NCI-H82 treated with DMSO at 0.1 percent for 48 hours (cell line): ENCODE measurements at regions not wholly inside any gene's neighbourhood (a gene's known extent, or its start where the extent isn't known, plus 50 kb on each side); places are given as distances from the start of the nearest gene placed in this dataset.
"Not testable (repeated sequence)": the region's sequence is repeated elsewhere in the genome, so short reads cannot be mapped to it uniquely, and the experiment has no call there.

ENCODE experiments used
- DNase-seq: peaks from one replicate; lab custom pipeline; 2025; ENCODE audit not compliant: unreplicated experiment; lab: John Stamatoyannopoulos, UW

GRCh38 chr6:97885325-97885724 is 602.3 kb upstream of the MMS22L start:
- DNase-seq = no peak

GRCh38 chr6:97885828-97886227 is 602.8 kb upstream of the MMS22L start:
- no peak for DNase-seq

GRCh38 chr6:97901531-97901930 is 618.5 kb upstream of the MMS22L start:
- DNase-seq = no peak

GRCh38 chr6:97909380-97909779 is 626.4 kb upstream of the MMS22L start:
- no peak for DNase-seq

- no peak for DNase-seq
Observed at GRCh38 chr6:97913721-97914120, 630.7 kb upstream of the MMS22L start.

- DNase-seq = no peak
Observed at GRCh38 chr6:97914912-97915311, 631.9 kb upstream of the MMS22L start.

- no peak for DNase-seq
Observed at GRCh38 chr6:97915537-97915936, 632.5 kb upstream of the MMS22L start.

- DNase-seq = no peak
Observed at GRCh38 chr6:97917369-97917768, 634.4 kb upstream of the MMS22L start.

- DNase-seq = no peak
Observed at GRCh38 chr6:97919046-97919445, 636.0 kb upstream of the MMS22L start.

GRCh38 chr6:97919631-97920030 is 636.6 kb upstream of the MMS22L start:
- no peak for DNase-seq

GRCh38 chr6:97923249-97923648 is 640.2 kb upstream of the MMS22L start:
- no peak for DNase-seq

- DNase-seq = no peak
Observed at GRCh38 chr6:97925504-97925903, 642.5 kb upstream of the MMS22L start.

GRCh38 chr6:97939440-97940168 is 656.6 kb upstream of the MMS22L start:
- no peak for DNase-seq

GRCh38 chr6:97947841-97948240 is 664.8 kb upstream of the MMS22L start:
- DNase-seq = no peak

GRCh38 chr6:97958134-97958533 is 675.1 kb upstream of the MMS22L start:
- no peak for DNase-seq

- DNase-seq = no peak
Observed at GRCh38 chr6:97963193-97963592, 680.2 kb upstream of the MMS22L start.

- DNase-seq = no peak
Observed at GRCh38 chr6:97969065-97969464, 686.0 kb upstream of the MMS22L start.

GRCh38 chr6:97977084-97977483 is 694.1 kb upstream of the MMS22L start:
- no peak for DNase-seq

GRCh38 chr6:97978855-97979271 is 695.8 kb upstream of the MMS22L start:
- DNase-seq = no peak

- not testable (repeated sequence) for DNase-seq
Observed at GRCh38 chr6:97979285-97979684, 696.3 kb upstream of the MMS22L start.

- DNase-seq = no peak
Observed at GRCh38 chr6:97989451-97989850, 706.4 kb upstream of the MMS22L start.

GRCh38 chr6:97995158-97995557 is 712.1 kb upstream of the MMS22L start:
- DNase-seq = no peak

- DNase-seq = no peak
Observed at GRCh38 chr6:98002678-98003077, 719.7 kb upstream of the MMS22L start.
